Right lobe of liver (tissue), 4 donors: ENCODE measurements at regions not wholly inside any gene's neighbourhood (a gene's known extent, or its start where the extent isn't known, plus 50 kb on each side); places are given as distances from the start of the nearest gene placed in this dataset.

Source experiments
- POLR2A ChIP-seq: fragments of 450-650 bp; IDR thresholded peaks from one replicate; pipeline ENCODE4 v1.6.1; 2017; ENCODE audit warnings: antibody characterized with exemption, mild to moderate bottlenecking
- TF ChIP-seq, protein P1 (sequence below), 4 donors: fragments of 200-600 bp in 3 of 4; fragments of 450-650 bp in 1 of 4; IDR thresholded peaks; one replicate each; pipeline versions ENCODE4 v1.5.1 to v1.8.0; 2016 to 2022; ENCODE audit warnings: antibody characterized with exemption in 4 of 4, mild to moderate bottlenecking in 2 of 4
- donor health status: DM: no; HTN: no; CAD: no.
- donor health status: DM: no; HTN: no; CAD: no.
- donor health status: DM: no; HTN: yes; CAD: no.

DNA sequence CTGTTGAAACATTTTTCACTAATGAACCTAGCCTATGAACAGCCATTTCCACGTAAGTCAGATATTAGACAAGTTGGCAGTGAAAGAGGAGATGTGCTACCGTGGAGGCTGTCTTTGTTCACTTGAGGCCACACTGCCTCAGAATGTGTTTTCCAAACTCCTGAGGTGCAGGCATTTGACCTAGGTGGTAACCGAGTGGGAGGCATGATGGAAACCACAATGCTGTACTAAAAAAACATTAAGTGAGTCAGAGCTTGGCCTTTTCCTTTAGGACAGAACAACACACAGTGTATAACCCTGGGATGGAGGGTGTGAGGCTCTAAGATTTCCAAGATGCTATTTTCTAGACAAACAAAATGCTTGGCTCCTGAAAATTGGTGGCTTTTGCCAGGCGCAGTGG is 406.3 kb downstream of the SOX2 start:
- TF ChIP-seq, protein P1, sequence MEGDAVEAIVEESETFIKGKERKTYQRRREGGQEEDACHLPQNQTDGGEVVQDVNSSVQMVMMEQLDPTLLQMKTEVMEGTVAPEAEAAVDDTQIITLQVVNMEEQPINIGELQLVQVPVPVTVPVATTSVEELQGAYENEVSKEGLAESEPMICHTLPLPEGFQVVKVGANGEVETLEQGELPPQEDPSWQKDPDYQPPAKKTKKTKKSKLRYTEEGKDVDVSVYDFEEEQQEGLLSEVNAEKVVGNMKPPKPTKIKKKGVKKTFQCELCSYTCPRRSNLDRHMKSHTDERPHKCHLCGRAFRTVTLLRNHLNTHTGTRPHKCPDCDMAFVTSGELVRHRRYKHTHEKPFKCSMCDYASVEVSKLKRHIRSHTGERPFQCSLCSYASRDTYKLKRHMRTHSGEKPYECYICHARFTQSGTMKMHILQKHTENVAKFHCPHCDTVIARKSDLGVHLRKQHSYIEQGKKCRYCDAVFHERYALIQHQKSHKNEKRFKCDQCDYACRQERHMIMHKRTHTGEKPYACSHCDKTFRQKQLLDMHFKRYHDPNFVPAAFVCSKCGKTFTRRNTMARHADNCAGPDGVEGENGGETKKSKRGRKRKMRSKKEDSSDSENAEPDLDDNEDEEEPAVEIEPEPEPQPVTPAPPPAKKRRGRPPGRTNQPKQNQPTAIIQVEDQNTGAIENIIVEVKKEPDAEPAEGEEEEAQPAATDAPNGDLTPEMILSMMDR (IDR thresholded peaks at IDR 0.05) = no peak
- TF ChIP-seq POLR2A = no peak
